ENCODE measurements at regions not wholly inside any gene's neighbourhood (a gene's known extent, or its start where the extent isn't known, plus 50 kb on each side); places are given as distances from the start of the nearest gene placed in this dataset.

DNA sequence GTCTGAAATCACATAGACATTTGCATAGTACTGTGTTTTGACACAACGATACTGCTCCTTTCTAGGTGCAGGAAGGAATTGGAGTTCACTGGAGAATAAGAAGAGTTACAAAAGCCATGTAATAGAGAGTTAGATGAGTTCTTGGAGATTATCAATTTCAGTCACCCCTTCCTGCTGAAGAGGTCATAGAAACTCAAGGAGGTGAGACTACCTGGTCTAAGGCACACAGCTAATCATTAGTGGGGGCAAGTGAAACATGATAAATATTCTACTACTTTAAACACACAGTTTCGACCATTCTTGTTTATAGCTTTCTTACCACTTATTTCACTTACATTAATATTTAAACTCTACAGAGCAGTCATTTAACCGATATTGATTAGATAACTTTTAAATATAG is 286.9 kb upstream of the NXPH2 start:
- TF ChIP-seq, protein P1, sequence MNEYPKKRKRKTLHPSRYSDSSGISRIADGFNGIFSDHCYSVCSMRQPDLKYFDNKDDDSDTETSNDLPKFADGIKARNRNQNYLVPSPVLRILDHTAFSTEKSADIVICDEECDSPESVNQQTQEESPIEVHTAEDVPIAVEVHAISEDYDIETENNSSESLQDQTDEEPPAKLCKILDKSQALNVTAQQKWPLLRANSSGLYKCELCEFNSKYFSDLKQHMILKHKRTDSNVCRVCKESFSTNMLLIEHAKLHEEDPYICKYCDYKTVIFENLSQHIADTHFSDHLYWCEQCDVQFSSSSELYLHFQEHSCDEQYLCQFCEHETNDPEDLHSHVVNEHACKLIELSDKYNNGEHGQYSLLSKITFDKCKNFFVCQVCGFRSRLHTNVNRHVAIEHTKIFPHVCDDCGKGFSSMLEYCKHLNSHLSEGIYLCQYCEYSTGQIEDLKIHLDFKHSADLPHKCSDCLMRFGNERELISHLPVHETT (tag by site-specific recombination; IDR thresholded peaks at IDR 0.05), result no peak
- TF ChIP-seq KLF16 (tag by site-specific recombination; IDR thresholded peaks at IDR 0.05) (no peak), YY1 (tag by site-specific recombination; IDR thresholded peaks at IDR 0.05) (no peak), ZNF670 (tag by site-specific recombination; IDR thresholded peaks at IDR 0.05; ENCODE audit: low read depth) (no peak), ZNF837 (tag by site-specific recombination; IDR thresholded peaks at IDR 0.05) (no peak), ZNF121 (tag by site-specific recombination; IDR thresholded peaks at IDR 0.05) (no peak)
- TF ChIP-seq, protein P2, sequence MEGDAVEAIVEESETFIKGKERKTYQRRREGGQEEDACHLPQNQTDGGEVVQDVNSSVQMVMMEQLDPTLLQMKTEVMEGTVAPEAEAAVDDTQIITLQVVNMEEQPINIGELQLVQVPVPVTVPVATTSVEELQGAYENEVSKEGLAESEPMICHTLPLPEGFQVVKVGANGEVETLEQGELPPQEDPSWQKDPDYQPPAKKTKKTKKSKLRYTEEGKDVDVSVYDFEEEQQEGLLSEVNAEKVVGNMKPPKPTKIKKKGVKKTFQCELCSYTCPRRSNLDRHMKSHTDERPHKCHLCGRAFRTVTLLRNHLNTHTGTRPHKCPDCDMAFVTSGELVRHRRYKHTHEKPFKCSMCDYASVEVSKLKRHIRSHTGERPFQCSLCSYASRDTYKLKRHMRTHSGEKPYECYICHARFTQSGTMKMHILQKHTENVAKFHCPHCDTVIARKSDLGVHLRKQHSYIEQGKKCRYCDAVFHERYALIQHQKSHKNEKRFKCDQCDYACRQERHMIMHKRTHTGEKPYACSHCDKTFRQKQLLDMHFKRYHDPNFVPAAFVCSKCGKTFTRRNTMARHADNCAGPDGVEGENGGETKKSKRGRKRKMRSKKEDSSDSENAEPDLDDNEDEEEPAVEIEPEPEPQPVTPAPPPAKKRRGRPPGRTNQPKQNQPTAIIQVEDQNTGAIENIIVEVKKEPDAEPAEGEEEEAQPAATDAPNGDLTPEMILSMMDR (tag by site-specific recombination; IDR thresholded peaks at IDR 0.05), result no peak
- TF ChIP-seq, protein P3, sequence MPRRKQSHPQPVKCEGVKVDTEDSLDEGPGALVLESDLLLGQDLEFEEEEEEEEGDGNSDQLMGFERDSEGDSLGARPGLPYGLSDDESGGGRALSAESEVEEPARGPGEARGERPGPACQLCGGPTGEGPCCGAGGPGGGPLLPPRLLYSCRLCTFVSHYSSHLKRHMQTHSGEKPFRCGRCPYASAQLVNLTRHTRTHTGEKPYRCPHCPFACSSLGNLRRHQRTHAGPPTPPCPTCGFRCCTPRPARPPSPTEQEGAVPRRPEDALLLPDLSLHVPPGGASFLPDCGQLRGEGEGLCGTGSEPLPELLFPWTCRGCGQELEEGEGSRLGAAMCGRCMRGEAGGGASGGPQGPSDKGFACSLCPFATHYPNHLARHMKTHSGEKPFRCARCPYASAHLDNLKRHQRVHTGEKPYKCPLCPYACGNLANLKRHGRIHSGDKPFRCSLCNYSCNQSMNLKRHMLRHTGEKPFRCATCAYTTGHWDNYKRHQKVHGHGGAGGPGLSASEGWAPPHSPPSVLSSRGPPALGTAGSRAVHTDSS (tag by site-specific recombination; IDR thresholded peaks at IDR 0.05), result no peak
